HEK293 (cell line): ENCODE measurements at regions not wholly inside any gene's neighbourhood (a gene's known extent, or its start where the extent isn't known, plus 50 kb on each side); places are given as distances from the start of the nearest gene placed in this dataset.

ENCODE experiments used
- CTCF ChIA-PET: fragments of 350-600 bp; formaldehyde crosslinking; extraction: SDS; loops from one replicate; lab custom pipeline; 2021; ENCODE audit warnings: antibody characterized with exemption; lab: Yijun Ruan, JAX
- POLR2A ChIA-PET: fragments of 300-600 bp; formaldehyde crosslinking; extraction: SDS; loops from one replicate; lab custom pipeline; 2020; ENCODE audit warnings: antibody characterized with exemption, inconsistent platforms; lab: Yijun Ruan, JAX
- H3K27ac ChIP-seq: fragments of 200-500 bp; sonication (Bioruptor generic); 2 replicates; pipeline ENCODE4 v1.5.1; 2014; ENCODE audit warnings: low read depth, low read length, control low read depth, inconsistent platforms; ENCODE audit errors: extremely low read depth
- H3K36me3 ChIP-seq, 2 experiments: fragments of 200-500 bp in 1 of 2; sonication (Bioruptor generic) in 1 of 2; 1 replicate in 1 of 2; 2 replicates in 1 of 2; pipeline ENCODE4 v1.5.1; 2014 to 2017; ENCODE audit warnings: inconsistent platforms in 2 of 2, low read length in 2 of 2; ENCODE audit not compliant: control insufficient read depth in 2 of 2, insufficient read depth in 1 of 2
- H3K4me1 ChIP-seq: fragments of 200-500 bp; sonication (Bioruptor generic); 2 replicates; pipeline ENCODE4 v1.5.1; 2014; ENCODE audit warnings: mild to moderate bottlenecking, low read length, inconsistent platforms; ENCODE audit not compliant: control insufficient read depth, insufficient read depth
- H3K4me3 ChIP-seq: 2 replicates; pipeline ENCODE4 v1.5.1; 2011; ENCODE audit warnings: low read depth, mild to moderate bottlenecking, control low read depth, low read length, moderate library complexity
- H3K9me3 ChIP-seq: fragments of 200-500 bp; sonication (Bioruptor generic); 2 replicates; pipeline ENCODE4 v1.5.1; 2014; ENCODE audit warnings: low read depth, low read length, inconsistent platforms; ENCODE audit not compliant: control insufficient read depth, insufficient read depth
- GLIS1 ChIP-seq: fragments of 450-650 bp; formaldehyde crosslinking; IDR thresholded peaks from 2 replicates; pipeline ENCODE4 v1.5.1; 2016; ENCODE audit warnings: missing biosample characterization, missing genetic modification characterization
- SALL2 ChIP-seq: fragments of 450-650 bp; formaldehyde crosslinking; IDR thresholded peaks from 2 replicates; pipeline ENCODE4 v1.5.0; 2017; ENCODE audit warnings: missing biosample characterization, mild to moderate bottlenecking, missing genetic modification characterization, borderline replicate concordance
- ZIC2 ChIP-seq: fragments of 450-650 bp; formaldehyde crosslinking; IDR thresholded peaks from 2 replicates; pipeline ENCODE4 v1.5.1; 2016; ENCODE audit warnings: missing biosample characterization, missing genetic modification characterization
- ZNF184 ChIP-seq: fragments of 450-650 bp; IDR thresholded peaks from 2 replicates; pipeline ENCODE4 v1.5.1; 2018; ENCODE audit warnings: missing biosample characterization, mild to moderate bottlenecking, missing genetic modification characterization
- ZNF394 ChIP-seq: fragments of 450-650 bp; formaldehyde crosslinking; IDR thresholded peaks from 2 replicates; pipeline ENCODE4 v1.5.1; 2016; ENCODE audit warnings: missing biosample characterization, missing genetic modification characterization, mild to moderate bottlenecking, moderate library complexity, borderline replicate concordance
- ZNF426 ChIP-seq: fragments of 450-650 bp; formaldehyde crosslinking; IDR thresholded peaks from 2 replicates; pipeline ENCODE4 v1.5.1; 2017; ENCODE audit warnings: missing biosample characterization, missing genetic modification characterization, mild to moderate bottlenecking, inconsistent platforms, moderate library complexity
- ZNF433 ChIP-seq: fragments of 450-650 bp; formaldehyde crosslinking; IDR thresholded peaks from 2 replicates; pipeline ENCODE4 v1.5.1; 2016; ENCODE audit warnings: missing biosample characterization, missing genetic modification characterization, low read depth
- TF ChIP-seq, protein P1 (sequence below): fragments of 450-650 bp; formaldehyde crosslinking; IDR thresholded peaks from 2 replicates; pipeline ENCODE4 v1.5.1; 2016; ENCODE audit warnings: missing biosample characterization, missing genetic modification characterization, borderline replicate concordance
- TF ChIP-seq, protein P2 (sequence below): fragments of 450-650 bp; formaldehyde crosslinking; IDR thresholded peaks from 2 replicates; pipeline ENCODE4 v1.5.1; 2016; ENCODE audit warnings: missing biosample characterization, missing genetic modification characterization
- TF ChIP-seq, protein P3 (sequence below): fragments of 450-650 bp; formaldehyde crosslinking; IDR thresholded peaks from 2 replicates; pipeline ENCODE4 v1.5.1; 2016; ENCODE audit warnings: missing biosample characterization, missing genetic modification characterization, low read depth
- TF ChIP-seq, protein P4 (sequence below): fragments of 450-650 bp; formaldehyde crosslinking; IDR thresholded peaks from 2 replicates; pipeline ENCODE4 v1.5.1; 2016; ENCODE audit warnings: missing biosample characterization, missing genetic modification characterization

DNA sequence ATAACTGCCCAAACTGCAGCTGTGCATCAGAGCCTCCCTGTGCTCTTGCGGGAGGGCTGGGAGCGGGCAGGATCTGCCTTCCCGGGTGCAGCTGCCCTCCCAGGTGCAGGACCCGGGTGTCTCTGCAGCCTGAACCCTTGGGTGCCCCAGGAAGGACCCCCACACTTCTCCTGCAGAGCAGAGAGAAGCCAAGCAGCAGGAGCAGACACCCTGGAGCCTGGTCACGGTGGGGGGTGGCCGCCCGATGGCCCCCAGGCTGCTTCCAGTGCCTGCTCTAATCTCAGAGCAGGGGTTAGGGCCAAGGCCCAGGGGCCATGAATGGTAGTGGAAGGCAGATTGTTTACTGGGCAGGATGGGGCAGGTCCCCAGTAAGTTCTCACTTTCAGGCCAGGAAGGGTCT lies 83.0 kb downstream of the RHOU start:
- POLR2A ChIA-PET = no interaction called here
- Histone ChIP-seq H3K4me1 (peaks cover 4% of the 10 kb centered on the region), H3K36me3 (no peaks in the 10 kb centered on the region), H3K27ac (no peak overlapping the region), H3K4me3 (no peak overlapping the region), H3K9me3 (no peaks in the 10 kb centered on the region)
- peak; percentile 95 for TF ChIP-seq GLIS1 (tag by site-specific recombination)
- TF ChIP-seq ZNF433 (tag by site-specific recombination) = no peak
- TF ChIP-seq, protein P1, sequence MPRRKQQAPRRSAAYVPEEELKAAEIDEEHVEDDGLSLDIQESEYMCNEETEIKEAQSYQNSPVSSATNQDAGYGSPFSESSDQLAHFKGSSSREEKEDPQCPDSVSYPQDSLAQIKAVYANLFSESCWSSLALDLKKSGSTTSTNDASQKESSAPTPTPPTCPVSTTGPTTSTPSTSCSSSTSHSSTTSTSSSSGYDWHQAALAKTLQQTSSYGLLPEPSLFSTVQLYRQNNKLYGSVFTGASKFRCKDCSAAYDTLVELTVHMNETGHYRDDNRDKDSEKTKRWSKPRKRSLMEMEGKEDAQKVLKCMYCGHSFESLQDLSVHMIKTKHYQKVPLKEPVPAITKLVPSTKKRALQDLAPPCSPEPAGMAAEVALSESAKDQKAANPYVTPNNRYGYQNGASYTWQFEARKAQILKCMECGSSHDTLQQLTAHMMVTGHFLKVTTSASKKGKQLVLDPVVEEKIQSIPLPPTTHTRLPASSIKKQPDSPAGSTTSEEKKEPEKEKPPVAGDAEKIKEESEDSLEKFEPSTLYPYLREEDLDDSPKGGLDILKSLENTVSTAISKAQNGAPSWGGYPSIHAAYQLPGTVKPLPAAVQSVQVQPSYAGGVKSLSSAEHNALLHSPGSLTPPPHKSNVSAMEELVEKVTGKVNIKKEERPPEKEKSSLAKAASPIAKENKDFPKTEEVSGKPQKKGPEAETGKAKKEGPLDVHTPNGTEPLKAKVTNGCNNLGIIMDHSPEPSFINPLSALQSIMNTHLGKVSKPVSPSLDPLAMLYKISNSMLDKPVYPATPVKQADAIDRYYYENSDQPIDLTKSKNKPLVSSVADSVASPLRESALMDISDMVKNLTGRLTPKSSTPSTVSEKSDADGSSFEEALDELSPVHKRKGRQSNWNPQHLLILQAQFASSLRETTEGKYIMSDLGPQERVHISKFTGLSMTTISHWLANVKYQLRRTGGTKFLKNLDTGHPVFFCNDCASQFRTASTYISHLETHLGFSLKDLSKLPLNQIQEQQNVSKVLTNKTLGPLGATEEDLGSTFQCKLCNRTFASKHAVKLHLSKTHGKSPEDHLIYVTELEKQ = no peak
- peak; percentile 83 for TF ChIP-seq ZIC2 (tag by site-specific recombination)
- TF ChIP-seq ZNF394 (tag by site-specific recombination) = no peak
- CTCF ChIA-PET = no interaction called here

DNA sequence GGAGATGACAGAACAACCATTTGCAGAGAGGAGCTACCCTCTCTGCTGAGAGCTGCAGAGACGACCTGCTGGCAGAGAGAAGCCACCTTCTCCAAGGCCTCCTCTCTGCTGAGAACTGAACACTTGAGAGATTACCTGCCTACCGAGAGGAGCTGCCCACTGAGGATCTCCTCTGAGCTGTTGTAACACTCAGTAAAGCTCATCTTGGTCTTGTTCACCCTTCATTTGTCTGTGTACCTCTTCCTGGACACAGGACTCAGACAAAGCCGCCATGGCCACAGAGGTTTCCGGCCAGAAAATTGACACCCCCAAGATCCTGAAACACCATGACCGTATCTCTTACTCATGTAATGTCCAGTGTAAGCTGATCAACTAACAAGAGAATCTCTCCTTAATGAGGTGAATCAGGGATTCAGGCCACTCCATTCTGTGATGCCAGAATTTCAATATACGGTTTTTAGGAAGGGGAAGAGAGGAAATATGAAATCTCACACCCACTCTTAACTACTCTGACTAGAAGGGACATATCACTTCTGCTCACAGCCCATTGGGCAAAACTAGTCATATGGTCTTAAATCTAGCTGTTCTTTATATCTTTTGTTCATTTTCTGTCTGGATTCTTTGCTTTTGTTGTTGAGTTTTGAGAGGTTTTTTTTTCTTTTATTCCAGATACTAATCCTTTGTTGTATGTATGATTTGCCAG lies 83.8 kb downstream of the RHOU start:
- Histone ChIP-seq H3K4me1 (peaks cover 4% of the 10 kb centered on the region), H3K36me3 (no peaks in the 10 kb centered on the region), H3K4me3 (no peak overlapping the region), H3K9me3 (no peaks in the 10 kb centered on the region), H3K27ac (no peak overlapping the region)
- ChIA-PET CTCF (interaction anchor here (1.4 kb wide), 1 partner anchor 24 kb away, joined by 4 read pairs; no protein-coding TSS in a partner anchor), POLR2A (no interaction called here)
- TF ChIP-seq, protein P2, sequence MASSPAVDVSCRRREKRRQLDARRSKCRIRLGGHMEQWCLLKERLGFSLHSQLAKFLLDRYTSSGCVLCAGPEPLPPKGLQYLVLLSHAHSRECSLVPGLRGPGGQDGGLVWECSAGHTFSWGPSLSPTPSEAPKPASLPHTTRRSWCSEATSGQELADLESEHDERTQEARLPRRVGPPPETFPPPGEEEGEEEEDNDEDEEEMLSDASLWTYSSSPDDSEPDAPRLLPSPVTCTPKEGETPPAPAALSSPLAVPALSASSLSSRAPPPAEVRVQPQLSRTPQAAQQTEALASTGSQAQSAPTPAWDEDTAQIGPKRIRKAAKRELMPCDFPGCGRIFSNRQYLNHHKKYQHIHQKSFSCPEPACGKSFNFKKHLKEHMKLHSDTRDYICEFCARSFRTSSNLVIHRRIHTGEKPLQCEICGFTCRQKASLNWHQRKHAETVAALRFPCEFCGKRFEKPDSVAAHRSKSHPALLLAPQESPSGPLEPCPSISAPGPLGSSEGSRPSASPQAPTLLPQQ = no peak

DNA sequence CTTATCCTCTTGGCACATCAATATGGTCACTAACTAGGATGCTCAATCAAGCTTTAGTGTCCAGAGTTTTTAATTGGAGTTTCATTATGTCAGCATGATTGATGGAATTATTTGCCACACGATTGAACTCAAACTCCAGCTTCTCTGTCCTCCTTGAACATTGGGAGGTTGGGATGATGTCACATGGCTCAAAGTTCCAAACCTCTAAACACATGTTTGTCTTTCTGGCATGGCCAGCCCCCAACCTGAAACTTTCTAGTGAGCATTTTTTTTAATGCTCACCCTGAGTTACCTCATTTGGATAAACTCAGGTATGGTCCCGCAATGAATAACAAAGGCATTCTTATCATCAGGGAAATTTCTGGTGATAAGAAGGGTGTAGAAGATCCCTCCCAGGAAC lies 86.0 kb downstream of the RHOU start:
- Histone ChIP-seq H3K9me3 (no peaks in the 10 kb centered on the region), H3K4me3 (no peak overlapping the region), H3K4me1 (no peaks in the 10 kb centered on the region), H3K27ac (no peak overlapping the region), H3K36me3 (no peaks in the 10 kb centered on the region)
- CTCF ChIA-PET = no interaction called here
- TF ChIP-seq, protein P3, sequence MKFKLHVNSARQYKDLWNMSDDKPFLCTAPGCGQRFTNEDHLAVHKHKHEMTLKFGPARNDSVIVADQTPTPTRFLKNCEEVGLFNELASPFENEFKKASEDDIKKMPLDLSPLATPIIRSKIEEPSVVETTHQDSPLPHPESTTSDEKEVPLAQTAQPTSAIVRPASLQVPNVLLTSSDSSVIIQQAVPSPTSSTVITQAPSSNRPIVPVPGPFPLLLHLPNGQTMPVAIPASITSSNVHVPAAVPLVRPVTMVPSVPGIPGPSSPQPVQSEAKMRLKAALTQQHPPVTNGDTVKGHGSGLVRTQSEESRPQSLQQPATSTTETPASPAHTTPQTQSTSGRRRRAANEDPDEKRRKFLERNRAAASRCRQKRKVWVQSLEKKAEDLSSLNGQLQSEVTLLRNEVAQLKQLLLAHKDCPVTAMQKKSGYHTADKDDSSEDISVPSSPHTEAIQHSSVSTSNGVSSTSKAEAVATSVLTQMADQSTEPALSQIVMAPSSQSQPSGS (tag by site-specific recombination) = peak; percentile 46; the same call in 1 of the 2 replicates
- TF ChIP-seq, protein P4, sequence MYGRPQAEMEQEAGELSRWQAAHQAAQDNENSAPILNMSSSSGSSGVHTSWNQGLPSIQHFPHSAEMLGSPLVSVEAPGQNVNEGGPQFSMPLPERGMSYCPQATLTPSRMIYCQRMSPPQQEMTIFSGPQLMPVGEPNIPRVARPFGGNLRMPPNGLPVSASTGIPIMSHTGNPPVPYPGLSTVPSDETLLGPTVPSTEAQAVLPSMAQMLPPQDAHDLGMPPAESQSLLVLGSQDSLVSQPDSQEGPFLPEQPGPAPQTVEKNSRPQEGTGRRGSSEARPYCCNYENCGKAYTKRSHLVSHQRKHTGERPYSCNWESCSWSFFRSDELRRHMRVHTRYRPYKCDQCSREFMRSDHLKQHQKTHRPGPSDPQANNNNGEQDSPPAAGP (tag by site-specific recombination) = no peak
- POLR2A ChIA-PET = no interaction called here

DNA sequence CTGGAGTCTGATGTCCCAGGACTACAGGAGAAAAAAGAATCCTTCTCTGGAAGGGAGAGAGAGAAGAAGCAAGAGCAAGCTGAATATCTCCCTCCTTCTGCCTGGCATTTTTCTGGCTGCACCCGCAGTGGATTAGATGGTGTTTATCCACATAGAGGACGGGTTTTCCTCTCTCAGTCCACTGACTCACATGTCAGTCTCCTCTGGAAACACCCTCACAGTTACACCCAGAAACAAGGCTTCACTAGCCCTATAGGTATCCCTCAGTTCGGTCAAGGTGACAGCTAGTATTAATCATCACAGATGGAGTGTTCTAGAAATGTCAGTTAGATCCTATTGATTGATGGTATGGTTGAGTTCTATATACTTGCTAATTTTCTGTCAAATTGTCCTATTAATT lies 87.9 kb downstream of the RHOU start:
- no peaks in the 10 kb centered on the region for H3K36me3 ChIP-seq
- H3K4me3 ChIP-seq = no peak overlapping the region
- H3K4me1 ChIP-seq = peaks cover 5% of the 10 kb centered on the region; the same call in 1 of the 2 replicates
- no peak for TF ChIP-seq SALL2 (tag by site-specific recombination)
- no peak for TF ChIP-seq ZNF184 (tag by site-specific recombination)
- TF ChIP-seq ZNF426 (tag by site-specific recombination) = no peak
- ChIA-PET CTCF (interaction anchor here (1.3 kb wide), 1 partner anchor 132 kb away, joined by 5 read pairs; no protein-coding TSS in a partner anchor), POLR2A (no interaction called here)
- H3K27ac ChIP-seq = no peak overlapping the region
- H3K9me3 ChIP-seq = no peaks in the 10 kb centered on the region
